ENCODE measurements at regions not wholly inside any gene's neighbourhood (a gene's known extent, or its start where the extent isn't known, plus 50 kb on each side); places are given as distances from the start of the nearest gene placed in this dataset.

DNA sequence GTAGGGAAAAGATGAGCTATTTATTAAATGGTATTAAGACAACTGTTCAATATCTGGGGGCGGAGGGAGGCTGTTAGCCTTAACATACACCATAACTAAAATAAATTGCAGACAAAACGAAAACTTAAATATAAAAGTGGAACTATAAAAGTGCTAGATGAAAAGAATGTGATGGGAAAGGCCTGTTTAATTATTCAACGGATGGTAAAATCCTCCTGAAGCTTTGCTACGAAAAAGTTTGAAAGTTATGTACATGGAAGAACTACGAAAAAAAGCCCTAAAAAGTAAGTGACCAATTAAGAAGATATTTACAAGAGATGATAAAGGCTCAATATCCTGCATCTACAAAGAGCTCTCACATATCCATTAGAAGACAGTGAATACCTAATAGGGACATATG lies 197.8 kb upstream of the IER5L start:
- TF ChIP-seq, protein P1, sequence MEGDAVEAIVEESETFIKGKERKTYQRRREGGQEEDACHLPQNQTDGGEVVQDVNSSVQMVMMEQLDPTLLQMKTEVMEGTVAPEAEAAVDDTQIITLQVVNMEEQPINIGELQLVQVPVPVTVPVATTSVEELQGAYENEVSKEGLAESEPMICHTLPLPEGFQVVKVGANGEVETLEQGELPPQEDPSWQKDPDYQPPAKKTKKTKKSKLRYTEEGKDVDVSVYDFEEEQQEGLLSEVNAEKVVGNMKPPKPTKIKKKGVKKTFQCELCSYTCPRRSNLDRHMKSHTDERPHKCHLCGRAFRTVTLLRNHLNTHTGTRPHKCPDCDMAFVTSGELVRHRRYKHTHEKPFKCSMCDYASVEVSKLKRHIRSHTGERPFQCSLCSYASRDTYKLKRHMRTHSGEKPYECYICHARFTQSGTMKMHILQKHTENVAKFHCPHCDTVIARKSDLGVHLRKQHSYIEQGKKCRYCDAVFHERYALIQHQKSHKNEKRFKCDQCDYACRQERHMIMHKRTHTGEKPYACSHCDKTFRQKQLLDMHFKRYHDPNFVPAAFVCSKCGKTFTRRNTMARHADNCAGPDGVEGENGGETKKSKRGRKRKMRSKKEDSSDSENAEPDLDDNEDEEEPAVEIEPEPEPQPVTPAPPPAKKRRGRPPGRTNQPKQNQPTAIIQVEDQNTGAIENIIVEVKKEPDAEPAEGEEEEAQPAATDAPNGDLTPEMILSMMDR (conservative IDR thresholded peaks at IDR 0.05 in 1 of 2, IDR thresholded peaks at IDR 0.05 in 1 of 2; ENCODE audit: low read depth in 1 of 2, low read length in 2 of 2): no peak
- no peak for TF ChIP-seq EZH2 (IDR thresholded peaks at IDR 0.05; ENCODE audit: low read length, missing control alignments)

Data from fibroblast of lung (primary cell).